GM23338 (cell line): ENCODE measurements at regions not wholly inside any gene's neighbourhood (a gene's known extent, or its start where the extent isn't known, plus 50 kb on each side); places are given as distances from the start of the nearest gene placed in this dataset.

Experiments
- ATAC-seq: fragments of 200-7000 bp; cut with Tn5 transposase; 3 replicates; pipeline ENCODE4 v1.9.1; 2020
- DNase-seq: peaks from one replicate; pipeline ENCODE4 v3.0.0-alpha.2; 2015; ENCODE audit warnings: low spot score
- H2AFZ ChIP-seq: fragments of 200-600 bp; sonication (generic); 2 replicates; pipeline ENCODE4 v1.8.0; 2016; ENCODE audit warnings: antibody characterized with exemption, mild to moderate bottlenecking, moderate library complexity
- H3F3A ChIP-seq: fragments of 200-600 bp; sonication (generic); replicated peaks from 2 replicates; pipeline ENCODE4 v1.8.0; 2017; ENCODE audit warnings: antibody characterized with exemption, mixed run types, low read depth
- H3K27ac ChIP-seq: fragments of 200-600 bp; sonication (generic); 2 replicates; pipeline ENCODE4 v1.6.1; 2016; ENCODE audit warnings: low read depth
- H3K27me3 ChIP-seq: fragments of 200-600 bp; sonication (generic); 2 replicates; pipeline ENCODE4 v1.8.0; 2016; ENCODE audit warnings: mild to moderate bottlenecking, mixed run types, moderate library complexity; ENCODE audit not compliant: insufficient read depth
- H3K36me3 ChIP-seq: fragments of 200-600 bp; sonication (generic); 2 replicates; pipeline ENCODE4 v1.8.0; 2016; ENCODE audit warnings: mild to moderate bottlenecking; ENCODE audit not compliant: insufficient read depth
- H3K4me1 ChIP-seq: fragments of 200-600 bp; sonication (generic); 2 replicates; pipeline ENCODE4 v1.8.0; 2016; ENCODE audit warnings: mild to moderate bottlenecking, moderate library complexity; ENCODE audit not compliant: insufficient read depth
- H3K4me2 ChIP-seq: fragments of 200-600 bp; sonication (generic); 2 replicates; pipeline ENCODE4 v1.7.1; 2017; ENCODE audit warnings: mixed run types
- H3K4me3 ChIP-seq: fragments of 200-600 bp; sonication (generic); 2 replicates; pipeline ENCODE4 v1.6.1; 2016; ENCODE audit warnings: mixed run types
- H3K79me2 ChIP-seq: fragments of 200-600 bp; sonication (generic); replicated peaks from 2 replicates; pipeline ENCODE4 v1.8.0; 2017; ENCODE audit warnings: mild to moderate bottlenecking; ENCODE audit not compliant: insufficient read depth
- H3K9me2 ChIP-seq: fragments of 200-600 bp; sonication (generic); 2 replicates; pipeline ENCODE4 v1.8.0; 2017; ENCODE audit not compliant: insufficient read depth
- H4K20me1 ChIP-seq: fragments of 200-600 bp; sonication (generic); replicated peaks from 2 replicates; pipeline ENCODE4 v1.8.0; 2017; ENCODE audit warnings: mild to moderate bottlenecking; ENCODE audit not compliant: insufficient read depth
- H3K27ac Mint-ChIP-seq: 2 replicates; pipeline ENCODE4 v1.8.0; 2020; ENCODE audit warnings: inconsistent platforms, mild to moderate bottlenecking, moderate library complexity, mixed read lengths
- H3K27me3 Mint-ChIP-seq: 3 replicates; pipeline ENCODE4 v1.8.0; 2022; ENCODE audit warnings: low read depth, mild to moderate bottlenecking, moderate library complexity, mixed read lengths, inconsistent platforms; ENCODE audit not compliant: insufficient read depth, poor library complexity
- H3K36me3 Mint-ChIP-seq: 3 replicates; pipeline ENCODE4 v1.8.0; 2021; ENCODE audit warnings: low read depth, mild to moderate bottlenecking, inconsistent platforms, moderate library complexity, mixed read lengths
- H3K4me1 Mint-ChIP-seq: 3 replicates; pipeline ENCODE4 v1.8.0; 2020; ENCODE audit warnings: mild to moderate bottlenecking, inconsistent platforms, mixed read lengths
- H3K4me3 Mint-ChIP-seq: 3 replicates; pipeline ENCODE4 v1.8.0; 2021; ENCODE audit warnings: moderate library complexity, mild to moderate bottlenecking, inconsistent platforms, mixed read lengths
- H3K9me3 Mint-ChIP-seq: 3 replicates; pipeline ENCODE4 v1.8.0; 2020; ENCODE audit warnings: moderate library complexity, mild to moderate bottlenecking, inconsistent platforms, mixed read lengths
- CREB1 ChIP-seq: fragments of 250-450 bp; sonication (Bioruptor Pico); IDR thresholded peaks from 2 replicates; pipeline ENCODE4 v1.5.0; 2020; ENCODE audit warnings: low read depth, mild to moderate bottlenecking, moderate library complexity
- EZH2 ChIP-seq: fragments of 200-600 bp; sonication (generic); IDR thresholded peaks from one replicate; pipeline ENCODE4 v1.8.0; 2017; ENCODE audit warnings: antibody characterized with exemption, mild to moderate bottlenecking, low read depth; ENCODE audit not compliant: unreplicated experiment
- EZH2phosphoT487 ChIP-seq: fragments of 200-600 bp; sonication (generic); IDR thresholded peaks from one replicate; pipeline ENCODE4 v1.8.1; 2018; ENCODE audit warnings: antibody characterized with exemption; ENCODE audit not compliant: unreplicated experiment
- JUNB ChIP-seq: IDR thresholded peaks from one replicate; pipeline ENCODE4 v1.6.1; 2016; ENCODE audit warnings: antibody characterized with exemption; ENCODE audit not compliant: unreplicated experiment
- NANOG ChIP-seq: IDR thresholded peaks from 2 replicates; pipeline ENCODE4 v1.6.1; 2016; ENCODE audit warnings: antibody characterized with exemption, borderline replicate concordance
- POLR2AphosphoS5 ChIP-seq: IDR thresholded peaks from 2 replicates; pipeline ENCODE4 v1.6.1; 2016; ENCODE audit warnings: antibody characterized with exemption, low read depth
- STAT1 ChIP-seq: IDR thresholded peaks from one replicate; pipeline ENCODE4 v1.6.1; 2016; ENCODE audit warnings: antibody characterized with exemption; ENCODE audit not compliant: unreplicated experiment
- ZNF114 ChIP-seq: fragments of 250-450 bp; sonication (Bioruptor Pico); IDR thresholded peaks from 2 replicates; pipeline ENCODE4 v1.5.0; 2020; ENCODE audit warnings: mild to moderate bottlenecking, moderate library complexity
- ZNF331 ChIP-seq: fragments of 250-450 bp; sonication (Bioruptor Pico); IDR thresholded peaks from 2 replicates; pipeline ENCODE4 v1.5.0; 2020; ENCODE audit warnings: low read depth, mild to moderate bottlenecking, moderate library complexity
- TF ChIP-seq, protein P1 (sequence below): fragments of 250-450 bp; sonication (Bioruptor Pico); IDR thresholded peaks from 2 replicates; pipeline ENCODE4 v1.5.0; 2020; ENCODE audit warnings: mild to moderate bottlenecking, moderate library complexity
- TF ChIP-seq, protein P2 (sequence below): IDR thresholded peaks from 2 replicates; pipeline ENCODE4 v1.6.1; 2016; ENCODE audit warnings: antibody characterized with exemption
- TF ChIP-seq, protein P3 (sequence below), 2 experiments: fragments of 200-600 bp in 1 of 2; sonication (generic) in 1 of 2; conservative IDR thresholded peaks; 2 replicates each; pipeline versions ENCODE4 v1.5.1 to v1.6.1; 2016 to 2017; ENCODE audit warnings: antibody characterized with exemption in 2 of 2, low read depth in 2 of 2, mild to moderate bottlenecking in 2 of 2, moderate library complexity in 1 of 2
- TF ChIP-seq, protein P4 (sequence below): IDR thresholded peaks from one replicate; pipeline ENCODE4 v1.6.1; 2018; ENCODE audit warnings: antibody characterized with exemption; ENCODE audit not compliant: unreplicated experiment

DNA sequence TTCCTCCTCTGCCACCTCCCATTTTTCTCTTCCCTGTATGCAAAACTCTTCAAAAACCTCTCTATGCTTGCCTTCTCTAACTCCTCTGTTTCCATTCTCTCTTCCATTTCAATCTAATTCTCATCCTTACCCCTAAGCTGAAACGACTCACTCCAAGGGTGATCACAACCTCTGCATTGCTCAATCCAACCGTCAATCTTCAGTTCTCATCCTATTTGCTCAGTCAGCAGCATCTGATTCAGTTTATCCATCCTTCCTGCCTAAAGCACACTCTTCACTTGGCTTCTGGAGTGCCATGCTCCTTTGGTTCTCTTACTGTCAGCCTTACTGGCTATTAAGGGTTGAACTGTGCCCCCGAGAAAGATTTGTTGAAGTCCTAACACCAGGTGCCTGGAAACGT lies 163.5 kb upstream of the NEBL start:
- no peaks in the 10 kb centered on the region for H3F3A ChIP-seq
- no peak overlapping the region for H3K27ac ChIP-seq
- H3K9me2 ChIP-seq, result no peaks in the 10 kb centered on the region
- ATAC-seq, result no peak
- H3K9me3 Mint-ChIP-seq, result peaks cover 3% of the 10 kb centered on the region
- no peak overlapping the region for H3K27ac Mint-ChIP-seq
- H3K4me3 ChIP-seq, result no peak overlapping the region
- no peaks in the 10 kb centered on the region; the same call in 2 of the 3 replicates for H3K36me3 Mint-ChIP-seq
- no peaks in the 10 kb centered on the region for H3K27me3 Mint-ChIP-seq
- no peak for TF ChIP-seq POLR2AphosphoS5
- TF ChIP-seq CREB1 (CRISPR knock-in tag), result no peak
- TF ChIP-seq STAT1, result no peak
- TF ChIP-seq, protein P1, sequence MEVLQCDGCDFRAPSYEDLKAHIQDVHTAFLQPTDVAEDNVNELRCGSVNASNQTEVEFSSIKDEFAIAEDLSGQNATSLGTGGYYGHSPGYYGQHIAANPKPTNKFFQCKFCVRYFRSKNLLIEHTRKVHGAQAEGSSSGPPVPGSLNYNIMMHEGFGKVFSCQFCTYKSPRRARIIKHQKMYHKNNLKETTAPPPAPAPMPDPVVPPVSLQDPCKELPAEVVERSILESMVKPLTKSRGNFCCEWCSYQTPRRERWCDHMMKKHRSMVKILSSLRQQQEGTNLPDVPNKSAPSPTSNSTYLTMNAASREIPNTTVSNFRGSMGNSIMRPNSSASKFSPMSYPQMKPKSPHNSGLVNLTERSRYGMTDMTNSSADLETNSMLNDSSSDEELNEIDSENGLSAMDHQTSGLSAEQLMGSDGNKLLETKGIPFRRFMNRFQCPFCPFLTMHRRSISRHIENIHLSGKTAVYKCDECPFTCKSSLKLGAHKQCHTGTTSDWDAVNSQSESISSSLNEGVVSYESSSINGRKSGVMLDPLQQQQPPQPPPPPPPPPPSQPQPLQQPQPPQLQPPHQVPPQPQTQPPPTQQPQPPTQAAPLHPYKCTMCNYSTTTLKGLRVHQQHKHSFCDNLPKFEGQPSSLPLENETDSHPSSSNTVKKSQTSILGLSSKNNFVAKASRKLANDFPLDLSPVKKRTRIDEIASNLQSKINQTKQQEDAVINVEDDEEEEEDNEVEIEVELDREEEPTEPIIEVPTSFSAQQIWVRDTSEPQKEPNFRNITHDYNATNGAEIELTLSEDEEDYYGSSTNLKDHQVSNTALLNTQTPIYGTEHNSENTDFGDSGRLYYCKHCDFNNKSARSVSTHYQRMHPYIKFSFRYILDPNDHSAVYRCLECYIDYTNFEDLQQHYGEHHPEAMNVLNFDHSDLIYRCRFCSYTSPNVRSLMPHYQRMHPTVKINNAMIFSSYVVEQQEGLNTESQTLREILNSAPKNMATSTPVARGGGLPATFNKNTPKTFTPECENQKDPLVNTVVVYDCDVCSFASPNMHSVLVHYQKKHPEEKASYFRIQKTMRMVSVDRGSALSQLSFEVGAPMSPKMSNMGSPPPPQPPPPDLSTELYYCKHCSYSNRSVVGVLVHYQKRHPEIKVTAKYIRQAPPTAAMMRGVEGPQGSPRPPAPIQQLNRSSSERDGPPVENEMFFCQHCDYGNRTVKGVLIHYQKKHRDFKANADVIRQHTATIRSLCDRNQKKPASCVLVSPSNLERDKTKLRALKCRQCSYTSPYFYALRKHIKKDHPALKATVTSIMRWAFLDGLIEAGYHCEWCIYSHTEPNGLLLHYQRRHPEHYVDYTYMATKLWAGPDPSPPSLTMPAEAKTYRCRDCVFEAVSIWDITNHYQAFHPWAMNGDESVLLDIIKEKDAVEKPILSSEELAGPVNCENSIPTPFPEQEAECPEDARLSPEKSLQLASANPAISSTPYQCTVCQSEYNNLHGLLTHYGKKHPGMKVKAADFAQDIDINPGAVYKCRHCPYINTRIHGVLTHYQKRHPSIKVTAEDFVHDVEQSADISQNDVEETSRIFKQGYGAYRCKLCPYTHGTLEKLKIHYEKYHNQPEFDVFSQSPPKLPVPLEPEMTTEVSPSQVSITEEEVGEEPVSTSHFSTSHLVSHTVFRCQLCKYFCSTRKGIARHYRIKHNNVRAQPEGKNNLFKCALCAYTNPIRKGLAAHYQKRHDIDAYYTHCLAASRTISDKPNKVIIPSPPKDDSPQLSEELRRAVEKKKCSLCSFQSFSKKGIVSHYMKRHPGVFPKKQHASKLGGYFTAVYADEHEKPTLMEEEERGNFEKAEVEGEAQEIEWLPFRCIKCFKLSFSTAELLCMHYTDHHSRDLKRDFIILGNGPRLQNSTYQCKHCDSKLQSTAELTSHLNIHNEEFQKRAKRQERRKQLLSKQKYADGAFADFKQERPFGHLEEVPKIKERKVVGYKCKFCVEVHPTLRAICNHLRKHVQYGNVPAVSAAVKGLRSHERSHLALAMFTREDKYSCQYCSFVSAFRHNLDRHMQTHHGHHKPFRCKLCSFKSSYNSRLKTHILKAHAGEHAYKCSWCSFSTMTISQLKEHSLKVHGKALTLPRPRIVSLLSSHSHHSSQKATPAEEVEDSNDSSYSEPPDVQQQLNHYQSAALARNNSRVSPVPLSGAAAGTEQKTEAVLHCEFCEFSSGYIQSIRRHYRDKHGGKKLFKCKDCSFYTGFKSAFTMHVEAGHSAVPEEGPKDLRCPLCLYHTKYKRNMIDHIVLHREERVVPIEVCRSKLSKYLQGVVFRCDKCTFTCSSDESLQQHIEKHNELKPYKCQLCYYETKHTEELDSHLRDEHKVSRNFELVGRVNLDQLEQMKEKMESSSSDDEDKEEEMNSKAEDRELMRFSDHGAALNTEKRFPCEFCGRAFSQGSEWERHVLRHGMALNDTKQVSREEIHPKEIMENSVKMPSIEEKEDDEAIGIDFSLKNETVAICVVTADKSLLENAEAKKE (CRISPR knock-in tag), result no peak
- no peak for TF ChIP-seq ZNF331 (CRISPR knock-in tag)
- TF ChIP-seq, protein P2, sequence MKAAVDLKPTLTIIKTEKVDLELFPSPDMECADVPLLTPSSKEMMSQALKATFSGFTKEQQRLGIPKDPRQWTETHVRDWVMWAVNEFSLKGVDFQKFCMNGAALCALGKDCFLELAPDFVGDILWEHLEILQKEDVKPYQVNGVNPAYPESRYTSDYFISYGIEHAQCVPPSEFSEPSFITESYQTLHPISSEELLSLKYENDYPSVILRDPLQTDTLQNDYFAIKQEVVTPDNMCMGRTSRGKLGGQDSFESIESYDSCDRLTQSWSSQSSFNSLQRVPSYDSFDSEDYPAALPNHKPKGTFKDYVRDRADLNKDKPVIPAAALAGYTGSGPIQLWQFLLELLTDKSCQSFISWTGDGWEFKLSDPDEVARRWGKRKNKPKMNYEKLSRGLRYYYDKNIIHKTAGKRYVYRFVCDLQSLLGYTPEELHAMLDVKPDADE, result no peak
- TF ChIP-seq, protein P3, sequence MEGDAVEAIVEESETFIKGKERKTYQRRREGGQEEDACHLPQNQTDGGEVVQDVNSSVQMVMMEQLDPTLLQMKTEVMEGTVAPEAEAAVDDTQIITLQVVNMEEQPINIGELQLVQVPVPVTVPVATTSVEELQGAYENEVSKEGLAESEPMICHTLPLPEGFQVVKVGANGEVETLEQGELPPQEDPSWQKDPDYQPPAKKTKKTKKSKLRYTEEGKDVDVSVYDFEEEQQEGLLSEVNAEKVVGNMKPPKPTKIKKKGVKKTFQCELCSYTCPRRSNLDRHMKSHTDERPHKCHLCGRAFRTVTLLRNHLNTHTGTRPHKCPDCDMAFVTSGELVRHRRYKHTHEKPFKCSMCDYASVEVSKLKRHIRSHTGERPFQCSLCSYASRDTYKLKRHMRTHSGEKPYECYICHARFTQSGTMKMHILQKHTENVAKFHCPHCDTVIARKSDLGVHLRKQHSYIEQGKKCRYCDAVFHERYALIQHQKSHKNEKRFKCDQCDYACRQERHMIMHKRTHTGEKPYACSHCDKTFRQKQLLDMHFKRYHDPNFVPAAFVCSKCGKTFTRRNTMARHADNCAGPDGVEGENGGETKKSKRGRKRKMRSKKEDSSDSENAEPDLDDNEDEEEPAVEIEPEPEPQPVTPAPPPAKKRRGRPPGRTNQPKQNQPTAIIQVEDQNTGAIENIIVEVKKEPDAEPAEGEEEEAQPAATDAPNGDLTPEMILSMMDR (conservative IDR thresholded peaks at IDR 0.05; ENCODE audit: low read depth in 2 of 2), result no peak
- no peak for TF ChIP-seq ZNF114 (CRISPR knock-in tag)
- TF ChIP-seq NANOG, result no peak
- TF ChIP-seq EZH2phosphoT487, result no peak
- no peak for TF ChIP-seq EZH2
- TF ChIP-seq, protein P4, sequence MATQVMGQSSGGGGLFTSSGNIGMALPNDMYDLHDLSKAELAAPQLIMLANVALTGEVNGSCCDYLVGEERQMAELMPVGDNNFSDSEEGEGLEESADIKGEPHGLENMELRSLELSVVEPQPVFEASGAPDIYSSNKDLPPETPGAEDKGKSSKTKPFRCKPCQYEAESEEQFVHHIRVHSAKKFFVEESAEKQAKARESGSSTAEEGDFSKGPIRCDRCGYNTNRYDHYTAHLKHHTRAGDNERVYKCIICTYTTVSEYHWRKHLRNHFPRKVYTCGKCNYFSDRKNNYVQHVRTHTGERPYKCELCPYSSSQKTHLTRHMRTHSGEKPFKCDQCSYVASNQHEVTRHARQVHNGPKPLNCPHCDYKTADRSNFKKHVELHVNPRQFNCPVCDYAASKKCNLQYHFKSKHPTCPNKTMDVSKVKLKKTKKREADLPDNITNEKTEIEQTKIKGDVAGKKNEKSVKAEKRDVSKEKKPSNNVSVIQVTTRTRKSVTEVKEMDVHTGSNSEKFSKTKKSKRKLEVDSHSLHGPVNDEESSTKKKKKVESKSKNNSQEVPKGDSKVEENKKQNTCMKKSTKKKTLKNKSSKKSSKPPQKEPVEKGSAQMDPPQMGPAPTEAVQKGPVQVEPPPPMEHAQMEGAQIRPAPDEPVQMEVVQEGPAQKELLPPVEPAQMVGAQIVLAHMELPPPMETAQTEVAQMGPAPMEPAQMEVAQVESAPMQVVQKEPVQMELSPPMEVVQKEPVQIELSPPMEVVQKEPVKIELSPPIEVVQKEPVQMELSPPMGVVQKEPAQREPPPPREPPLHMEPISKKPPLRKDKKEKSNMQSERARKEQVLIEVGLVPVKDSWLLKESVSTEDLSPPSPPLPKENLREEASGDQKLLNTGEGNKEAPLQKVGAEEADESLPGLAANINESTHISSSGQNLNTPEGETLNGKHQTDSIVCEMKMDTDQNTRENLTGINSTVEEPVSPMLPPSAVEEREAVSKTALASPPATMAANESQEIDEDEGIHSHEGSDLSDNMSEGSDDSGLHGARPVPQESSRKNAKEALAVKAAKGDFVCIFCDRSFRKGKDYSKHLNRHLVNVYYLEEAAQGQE, result no peak
- TF ChIP-seq JUNB, result no peak
- H3K4me2 ChIP-seq, result no peak overlapping the region
- no peaks in the 10 kb centered on the region; the same call in 1 of the 2 replicates for H3K4me1 ChIP-seq
- H3K79me2 ChIP-seq, result no peaks in the 10 kb centered on the region
- H3K4me3 Mint-ChIP-seq, result no peak overlapping the region
- DNase-seq, result no peak
- no peaks in the 10 kb centered on the region for H4K20me1 ChIP-seq
- H3K36me3 ChIP-seq, result no peaks in the 10 kb centered on the region
- no peaks in the 10 kb centered on the region for H3K27me3 ChIP-seq
- no peaks in the 10 kb centered on the region; the same call in 2 of the 3 replicates for H3K4me1 Mint-ChIP-seq
- no peak overlapping the region for H2AFZ ChIP-seq
